ENCODE measurements at regions not wholly inside any gene's neighbourhood (a gene's known extent, or its start where the extent isn't known, plus 50 kb on each side); places are given as distances from the start of the nearest gene placed in this dataset.

- Histone ChIP-seq H3K9me3 (ENCODE audit: control insufficient read depth, insufficient read depth, low read length) (no peaks in the 10 kb centered on the region), H3K4me1 (ENCODE audit: control insufficient read depth, insufficient read depth, low read length) (no peaks in the 10 kb centered on the region), H3K36me3 (ENCODE audit: control insufficient read depth, insufficient read depth, low read length) (no peaks in the 10 kb centered on the region), H3K4me3 (ENCODE audit: low read depth, low read length) (no peak overlapping the region), H3K27me3 (ENCODE audit: control insufficient read depth, insufficient read depth, low read length) (no peaks in the 10 kb centered on the region), H3K9ac (ENCODE audit: low read depth, low read length) (no peak overlapping the region), H3K27ac (ENCODE audit: low read depth, low read length) (no peak overlapping the region)
Observed at GRCh38 chr16:9302072-9302471, 210.6 kb downstream of the HAPSTR1 start.

- Histone ChIP-seq H3K9ac (ENCODE audit: low read depth, low read length) (no peak overlapping the region), H3K27me3 (ENCODE audit: control insufficient read depth, insufficient read depth, low read length) (no peaks in the 10 kb centered on the region), H3K9me3 (ENCODE audit: control insufficient read depth, insufficient read depth, low read length) (no peaks in the 10 kb centered on the region), H3K4me1 (ENCODE audit: control insufficient read depth, insufficient read depth, low read length) (0 out of 2 replicates have a peak, but pooled peaks cover 3% of the 10 kb centered on the region), H3K36me3 (ENCODE audit: control insufficient read depth, insufficient read depth, low read length) (no peaks in the 10 kb centered on the region), H3K27ac (ENCODE audit: low read depth, low read length) (no peak overlapping the region), H3K4me3 (ENCODE audit: low read depth, low read length) (no peak overlapping the region)
Observed at GRCh38 chr16:9306753-9307152, 215.3 kb downstream of the HAPSTR1 start.

- Histone ChIP-seq H3K4me3 (ENCODE audit: low read depth, low read length) (no peak overlapping the region), H3K4me1 (ENCODE audit: control insufficient read depth, insufficient read depth, low read length) (0 out of 2 replicates have a peak, but pooled peaks cover 3% of the 10 kb centered on the region), H3K9ac (ENCODE audit: low read depth, low read length) (no peak overlapping the region), H3K9me3 (ENCODE audit: control insufficient read depth, insufficient read depth, low read length) (no peaks in the 10 kb centered on the region), H3K36me3 (ENCODE audit: control insufficient read depth, insufficient read depth, low read length) (no peaks in the 10 kb centered on the region), H3K27me3 (ENCODE audit: control insufficient read depth, insufficient read depth, low read length) (0 out of 2 replicates have a peak, but pooled peaks cover 3% of the 10 kb centered on the region), H3K27ac (ENCODE audit: low read depth, low read length) (no peak overlapping the region)
Observed at GRCh38 chr16:9307446-9307845, 216.0 kb downstream of the HAPSTR1 start.

GRCh38 chr16:9308356-9308801 is 216.9 kb downstream of the HAPSTR1 start:
- Histone ChIP-seq H3K36me3 (ENCODE audit: control insufficient read depth, insufficient read depth, low read length) (no peaks in the 10 kb centered on the region), H3K9me3 (ENCODE audit: control insufficient read depth, insufficient read depth, low read length) (no peaks in the 10 kb centered on the region), H3K27me3 (ENCODE audit: control insufficient read depth, insufficient read depth, low read length) (0 out of 2 replicates have a peak, but pooled peaks cover 3% of the 10 kb centered on the region), H3K4me1 (ENCODE audit: control insufficient read depth, insufficient read depth, low read length) (0 out of 2 replicates have a peak, but pooled peaks cover 3% of the 10 kb centered on the region), H3K27ac (ENCODE audit: low read depth, low read length) (no peak overlapping the region), H3K9ac (ENCODE audit: low read depth, low read length) (no peak overlapping the region), H3K4me3 (ENCODE audit: low read depth, low read length) (no peak overlapping the region)

- no peaks in the 10 kb centered on the region for H3K9me3 ChIP-seq (ENCODE audit: control insufficient read depth, insufficient read depth, low read length)
Observed at GRCh38 chr16:9308850-9309249, 217.4 kb downstream of the HAPSTR1 start.

GRCh38 chr16:9309844-9310243 is 218.4 kb downstream of the HAPSTR1 start:
- Histone ChIP-seq H3K9ac (ENCODE audit: low read depth, low read length) (no peak overlapping the region), H3K4me3 (ENCODE audit: low read depth, low read length) (no peak overlapping the region), H3K4me1 (ENCODE audit: control insufficient read depth, insufficient read depth, low read length) (0 out of 2 replicates have a peak, but pooled peaks cover 3% of the 10 kb centered on the region), H3K27ac (ENCODE audit: low read depth, low read length) (no peak overlapping the region), H3K9me3 (ENCODE audit: control insufficient read depth, insufficient read depth, low read length) (no peaks in the 10 kb centered on the region), H3K36me3 (ENCODE audit: control insufficient read depth, insufficient read depth, low read length) (no peaks in the 10 kb centered on the region), H3K27me3 (ENCODE audit: control insufficient read depth, insufficient read depth, low read length) (0 out of 2 replicates have a peak, but pooled peaks cover 3% of the 10 kb centered on the region)

More at GRCh38 chr16:9308850-9309249, 217.4 kb downstream of the HAPSTR1 start:
- H3K27me3 ChIP-seq (ENCODE audit: control insufficient read depth, insufficient read depth, low read length): 0 out of 2 replicates have a peak, but pooled peaks cover 3% of the 10 kb centered on the region
- no peak overlapping the region for H3K4me3 ChIP-seq (ENCODE audit: low read depth, low read length)
- H3K36me3 ChIP-seq (ENCODE audit: control insufficient read depth, insufficient read depth, low read length): no peaks in the 10 kb centered on the region
- H3K9ac ChIP-seq (ENCODE audit: low read depth, low read length): no peak overlapping the region
- 0 out of 2 replicates have a peak, but pooled peaks cover 3% of the 10 kb centered on the region for H3K4me1 ChIP-seq (ENCODE audit: control insufficient read depth, insufficient read depth, low read length)
- H3K27ac ChIP-seq (ENCODE audit: low read depth, low read length): no peak overlapping the region

- no peak overlapping the region for H3K27ac ChIP-seq (ENCODE audit: low read depth, low read length)
- H3K4me3 ChIP-seq (ENCODE audit: low read depth, low read length): no peak overlapping the region
- 0 out of 2 replicates have a peak, but pooled peaks cover 3% of the 10 kb centered on the region for H3K27me3 ChIP-seq (ENCODE audit: control insufficient read depth, insufficient read depth, low read length)
- H3K9me3 ChIP-seq (ENCODE audit: control insufficient read depth, insufficient read depth, low read length): no peaks in the 10 kb centered on the region
- no peak overlapping the region for H3K9ac ChIP-seq (ENCODE audit: low read depth, low read length)
- no peaks in the 10 kb centered on the region for H3K36me3 ChIP-seq (ENCODE audit: control insufficient read depth, insufficient read depth, low read length)
- H3K4me1 ChIP-seq (ENCODE audit: control insufficient read depth, insufficient read depth, low read length): 0 out of 2 replicates have a peak, but pooled peaks cover 3% of the 10 kb centered on the region
Observed at GRCh38 chr16:9311303-9311954, 220.0 kb downstream of the HAPSTR1 start.

GRCh38 chr16:9316008-9316407 is 224.6 kb downstream of the HAPSTR1 start:
- Histone ChIP-seq H3K27me3 (ENCODE audit: control insufficient read depth, insufficient read depth, low read length) (0 out of 2 replicates have a peak, but pooled peaks cover 3% of the 10 kb centered on the region), H3K36me3 (ENCODE audit: control insufficient read depth, insufficient read depth, low read length) (no peaks in the 10 kb centered on the region), H3K9me3 (ENCODE audit: control insufficient read depth, insufficient read depth, low read length) (no peaks in the 10 kb centered on the region), H3K9ac (ENCODE audit: low read depth, low read length) (no peak overlapping the region), H3K27ac (ENCODE audit: low read depth, low read length) (no peak overlapping the region), H3K4me1 (ENCODE audit: control insufficient read depth, insufficient read depth, low read length) (0 out of 2 replicates have a peak, but pooled peaks cover 3% of the 10 kb centered on the region), H3K4me3 (ENCODE audit: low read depth, low read length) (no peak overlapping the region)

GRCh38 chr16:9316615-9317014 is 225.2 kb downstream of the HAPSTR1 start:
- Histone ChIP-seq H3K27ac (ENCODE audit: low read depth, low read length) (no peak overlapping the region), H3K4me1 (ENCODE audit: control insufficient read depth, insufficient read depth, low read length) (no peaks in the 10 kb centered on the region), H3K9ac (ENCODE audit: low read depth, low read length) (no peak overlapping the region), H3K4me3 (ENCODE audit: low read depth, low read length) (no peak overlapping the region), H3K9me3 (ENCODE audit: control insufficient read depth, insufficient read depth, low read length) (no peaks in the 10 kb centered on the region), H3K27me3 (ENCODE audit: control insufficient read depth, insufficient read depth, low read length) (0 out of 2 replicates have a peak, but pooled peaks cover 3% of the 10 kb centered on the region), H3K36me3 (ENCODE audit: control insufficient read depth, insufficient read depth, low read length) (no peaks in the 10 kb centered on the region)

GRCh38 chr16:9318764-9319163 is 227.3 kb downstream of the HAPSTR1 start:
- no peaks in the 10 kb centered on the region for H3K9me3 ChIP-seq (ENCODE audit: control insufficient read depth, insufficient read depth, low read length)
- no peak overlapping the region for H3K27ac ChIP-seq (ENCODE audit: low read depth, low read length)
- peaks cover 15% of the 10 kb centered on the region; the same call in 1 of the 2 replicates for H3K4me1 ChIP-seq (ENCODE audit: control insufficient read depth, insufficient read depth, low read length)
- H3K36me3 ChIP-seq (ENCODE audit: control insufficient read depth, insufficient read depth, low read length): no peaks in the 10 kb centered on the region
- no peaks in the 10 kb centered on the region for H3K27me3 ChIP-seq (ENCODE audit: control insufficient read depth, insufficient read depth, low read length)
- no peak overlapping the region for H3K4me3 ChIP-seq (ENCODE audit: low read depth, low read length)
- no peak overlapping the region for H3K9ac ChIP-seq (ENCODE audit: low read depth, low read length)

GRCh38 chr16:9322769-9323168 is 231.3 kb downstream of the HAPSTR1 start:
- H3K9ac ChIP-seq (ENCODE audit: low read depth, low read length): no peak overlapping the region
- H3K36me3 ChIP-seq (ENCODE audit: control insufficient read depth, insufficient read depth, low read length): no peaks in the 10 kb centered on the region
- H3K9me3 ChIP-seq (ENCODE audit: control insufficient read depth, insufficient read depth, low read length): no peaks in the 10 kb centered on the region
- H3K4me3 ChIP-seq (ENCODE audit: low read depth, low read length): no peak overlapping the region
- H3K27me3 ChIP-seq (ENCODE audit: control insufficient read depth, insufficient read depth, low read length): no peaks in the 10 kb centered on the region
- H3K27ac ChIP-seq (ENCODE audit: low read depth, low read length): no peak overlapping the region
- H3K4me1 ChIP-seq (ENCODE audit: control insufficient read depth, insufficient read depth, low read length): peaks cover 15% of the 10 kb centered on the region; the same call in 1 of the 2 replicates
